HEK293 (cell line): ENCODE measurements at regions not wholly inside any gene's neighbourhood (a gene's known extent, or its start where the extent isn't known, plus 50 kb on each side); places are given as distances from the start of the nearest gene placed in this dataset.

Experiments used
- CTCF ChIP-seq: fragments of 450-650 bp; formaldehyde crosslinking; IDR thresholded peaks from 2 replicates; pipeline ENCODE4 v1.5.1; 2016; ENCODE audit warnings: missing biosample characterization, missing genetic modification characterization
- INSM2 ChIP-seq: fragments of 450-650 bp; formaldehyde crosslinking; IDR thresholded peaks from 2 replicates; pipeline ENCODE4 v1.5.1; 2016; ENCODE audit warnings: missing biosample characterization, missing genetic modification characterization
- REST ChIP-seq: fragments of 450-650 bp; formaldehyde crosslinking; IDR thresholded peaks from 2 replicates; pipeline ENCODE4 v1.5.1; 2016; ENCODE audit warnings: missing biosample characterization, missing genetic modification characterization
- ZNF184 ChIP-seq: fragments of 450-650 bp; IDR thresholded peaks from 2 replicates; pipeline ENCODE4 v1.5.1; 2018; ENCODE audit warnings: missing biosample characterization, mild to moderate bottlenecking, missing genetic modification characterization
- ZNF510 ChIP-seq: fragments of 450-650 bp; formaldehyde crosslinking; IDR thresholded peaks from 2 replicates; pipeline ENCODE4 v1.5.1; 2018; ENCODE audit warnings: mild to moderate bottlenecking, missing genetic modification characterization, missing biosample characterization; ENCODE audit not compliant: insufficient replicate concordance
- ZNF580 ChIP-seq: fragments of 450-650 bp; formaldehyde crosslinking; IDR thresholded peaks from 2 replicates; pipeline ENCODE4 v1.5.1; 2016; ENCODE audit warnings: missing biosample characterization, missing genetic modification characterization
- ZNF704 ChIP-seq: fragments of 450-650 bp; formaldehyde crosslinking; IDR thresholded peaks from 2 replicates; pipeline ENCODE4 v1.5.1; 2016; ENCODE audit warnings: missing biosample characterization, missing genetic modification characterization
- ZSCAN4 ChIP-seq: fragments of 450-650 bp; formaldehyde crosslinking; IDR thresholded peaks from 2 replicates; pipeline ENCODE4 v1.5.1; 2017; ENCODE audit warnings: missing biosample characterization, missing genetic modification characterization

- TF ChIP-seq ZNF510 (no peak), ZNF704 (no peak), CTCF (tag by site-specific recombination) (no peak), REST (tag by site-specific recombination) (no peak), ZSCAN4 (tag by site-specific recombination) (no peak), ZNF184 (tag by site-specific recombination) (no peak), INSM2 (tag by site-specific recombination) (no peak), ZNF580 (tag by site-specific recombination) (no peak)
Observed at GRCh38 chr7:42473099-42473498, 236.1 kb upstream of the GLI3 start.
